Uterus (tissue), 3 donors: ENCODE measurements at regions not wholly inside any gene's neighbourhood (a gene's known extent, or its start where the extent isn't known, plus 50 kb on each side); places are given as distances from the start of the nearest gene placed in this dataset.

ENCODE experiments used
- DNase-seq, 2 donors: peaks; one replicate each; pipeline ENCODE4 v3.0.0-alpha.2; 2019 to 2020
- H3K27ac ChIP-seq, 2 donors: fragments of 200-600 bp; sonication (generic); 1 replicate in 1 of 2; 2 replicates in 1 of 2; pipeline ENCODE4 v1.5.1; 2016 to 2018
- H3K27me3 ChIP-seq, 2 donors: fragments of 200-600 bp; sonication (generic); one replicate each; pipeline ENCODE4 v1.5.1; 2018 to 2019; ENCODE audit warnings: control low read depth in 1 of 2
- H3K36me3 ChIP-seq, 2 donors: fragments of 200-600 bp; sonication (generic); one replicate each; pipeline ENCODE4 v1.5.1; 2019; ENCODE audit warnings: control low read depth in 1 of 2
- H3K4me1 ChIP-seq, 2 donors: fragments of 200-600 bp; sonication (generic); one replicate each; pipeline ENCODE4 v1.5.1; 2018 to 2019; ENCODE audit warnings: control low read depth in 1 of 2
- H3K4me3 ChIP-seq, 2 donors: fragments of 200-600 bp; sonication (generic); 1 replicate in 1 of 2; 2 replicates in 1 of 2; pipeline ENCODE4 v1.5.1; 2018 to 2019; ENCODE audit warnings: mild to moderate bottlenecking in 1 of 2
- H3K9me3 ChIP-seq, 2 donors: fragments of 200-600 bp; sonication (generic); one replicate each; pipeline ENCODE4 v1.5.1; 2019; ENCODE audit warnings: control low read depth in 1 of 2
- POLR2A ChIP-seq, 2 donors: fragments of 450-650 bp; IDR thresholded peaks; one replicate each; pipeline ENCODE4 v1.6.1; 2016; ENCODE audit warnings: antibody characterized with exemption in 2 of 2, mild to moderate bottlenecking in 1 of 2, moderate library complexity in 1 of 2
- intact Hi-C: fragments of 100-400 bp; cut with DNase I; formaldehyde crosslinking; loops from one replicate; pipeline ENCODE4 v1.15.1; 2023; ENCODE audit warnings: low total_unique reads
- TF ChIP-seq, protein P1 (sequence below), 4 experiments: fragments of 200-600 bp in 2 of 4; fragments of 450-650 bp in 2 of 4; sonication (generic) in 2 of 4; IDR thresholded peaks; one replicate each; pipeline ENCODE4 v1.5.1; 2016 to 2019; ENCODE audit warnings: antibody characterized with exemption in 4 of 4, mild to moderate bottlenecking in 2 of 4, moderate library complexity in 1 of 4
- donor health status: DM: yes; HTN: yes; CAD: no.

- no peak for DNase-seq
- Histone ChIP-seq H3K4me3 (no peak overlapping the region), H3K4me1 (no peaks in the 10 kb centered on the region), H3K36me3 (no peaks in the 10 kb centered on the region), H3K27ac (no peak overlapping the region), H3K27me3 (no peaks in the 10 kb centered on the region), H3K9me3 (no peaks in the 10 kb centered on the region)
- TF ChIP-seq, protein P1, sequence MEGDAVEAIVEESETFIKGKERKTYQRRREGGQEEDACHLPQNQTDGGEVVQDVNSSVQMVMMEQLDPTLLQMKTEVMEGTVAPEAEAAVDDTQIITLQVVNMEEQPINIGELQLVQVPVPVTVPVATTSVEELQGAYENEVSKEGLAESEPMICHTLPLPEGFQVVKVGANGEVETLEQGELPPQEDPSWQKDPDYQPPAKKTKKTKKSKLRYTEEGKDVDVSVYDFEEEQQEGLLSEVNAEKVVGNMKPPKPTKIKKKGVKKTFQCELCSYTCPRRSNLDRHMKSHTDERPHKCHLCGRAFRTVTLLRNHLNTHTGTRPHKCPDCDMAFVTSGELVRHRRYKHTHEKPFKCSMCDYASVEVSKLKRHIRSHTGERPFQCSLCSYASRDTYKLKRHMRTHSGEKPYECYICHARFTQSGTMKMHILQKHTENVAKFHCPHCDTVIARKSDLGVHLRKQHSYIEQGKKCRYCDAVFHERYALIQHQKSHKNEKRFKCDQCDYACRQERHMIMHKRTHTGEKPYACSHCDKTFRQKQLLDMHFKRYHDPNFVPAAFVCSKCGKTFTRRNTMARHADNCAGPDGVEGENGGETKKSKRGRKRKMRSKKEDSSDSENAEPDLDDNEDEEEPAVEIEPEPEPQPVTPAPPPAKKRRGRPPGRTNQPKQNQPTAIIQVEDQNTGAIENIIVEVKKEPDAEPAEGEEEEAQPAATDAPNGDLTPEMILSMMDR (IDR thresholded peaks at IDR 0.05), result no peak
- TF ChIP-seq POLR2A (IDR thresholded peaks at IDR 0.05), result no peak
- intact Hi-C loops, result no loop called here
Observed at GRCh38 chr2:163066085-163066484, 227.5 kb upstream of the KCNH7 start.

- H3K36me3 ChIP-seq, result no peaks in the 10 kb centered on the region
- TF ChIP-seq, protein P1 (IDR thresholded peaks at IDR 0.05), result no peak
- TF ChIP-seq POLR2A (IDR thresholded peaks at IDR 0.05), result no peak
- H3K4me3 ChIP-seq, result no peak overlapping the region
- no peaks in the 10 kb centered on the region for H3K9me3 ChIP-seq
- no peaks in the 10 kb centered on the region for H3K4me1 ChIP-seq
- intact Hi-C loops, result no loop called here
- no peaks in the 10 kb centered on the region for H3K27me3 ChIP-seq
- DNase-seq, result no peak
- no peak overlapping the region for H3K27ac ChIP-seq
Observed at GRCh38 chr2:163062524-163062923, 224.0 kb upstream of the KCNH7 start.

- no peak for DNase-seq
- TF ChIP-seq, protein P1 (IDR thresholded peaks at IDR 0.05), result no peak
- no peak for TF ChIP-seq POLR2A (IDR thresholded peaks at IDR 0.05)
- no peak overlapping the region for H3K27ac ChIP-seq
- no peaks in the 10 kb centered on the region for H3K9me3 ChIP-seq
- no peaks in the 10 kb centered on the region for H3K27me3 ChIP-seq
- intact Hi-C loops, result no loop called here
- no peaks in the 10 kb centered on the region for H3K36me3 ChIP-seq
- no peaks in the 10 kb centered on the region for H3K4me1 ChIP-seq
- no peak overlapping the region for H3K4me3 ChIP-seq
Observed at GRCh38 chr2:163046615-163047014, 208.0 kb upstream of the KCNH7 start.

DNA sequence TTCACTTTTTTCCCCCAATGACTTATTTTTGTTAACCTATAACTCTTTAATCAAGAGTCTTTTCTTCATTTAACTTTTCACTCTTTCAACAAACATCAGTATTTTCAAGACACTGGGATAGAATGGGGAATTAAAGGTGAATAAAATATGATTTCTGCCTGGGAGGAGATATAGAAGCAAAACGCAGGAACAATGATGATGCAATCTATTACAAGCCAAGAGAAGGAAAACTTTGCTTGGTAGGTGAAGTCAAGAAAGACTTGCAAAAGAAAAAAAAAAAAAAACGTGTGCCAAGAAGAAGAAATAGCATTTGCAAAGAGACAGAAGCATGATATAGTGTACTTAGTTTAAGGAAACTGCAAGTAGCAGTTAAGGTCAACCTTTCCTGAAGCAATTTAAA is 207.3 kb upstream of the KCNH7 start:
- H3K9me3 ChIP-seq, result no peaks in the 10 kb centered on the region
- H3K27me3 ChIP-seq, result no peaks in the 10 kb centered on the region
- no peaks in the 10 kb centered on the region for H3K36me3 ChIP-seq
- DNase-seq, result no peak
- TF ChIP-seq, protein P1 (IDR thresholded peaks at IDR 0.05), result no peak
- no peak for TF ChIP-seq POLR2A (IDR thresholded peaks at IDR 0.05)
- no peak overlapping the region for H3K4me3 ChIP-seq
- intact Hi-C loops, result no loop called here
- no peak overlapping the region for H3K27ac ChIP-seq
- no peaks in the 10 kb centered on the region for H3K4me1 ChIP-seq

- TF ChIP-seq, protein P1 (IDR thresholded peaks at IDR 0.05), result no peak
- TF ChIP-seq POLR2A (IDR thresholded peaks at IDR 0.05), result no peak
- no peak overlapping the region for H3K27ac ChIP-seq
- H3K27me3 ChIP-seq, result no peaks in the 10 kb centered on the region
- no peaks in the 10 kb centered on the region for H3K9me3 ChIP-seq
- no peaks in the 10 kb centered on the region for H3K4me1 ChIP-seq
- no peak overlapping the region for H3K4me3 ChIP-seq
- intact Hi-C loops, result no loop called here
- no peak for DNase-seq
- no peaks in the 10 kb centered on the region for H3K36me3 ChIP-seq
Observed at GRCh38 chr2:163044114-163044513, 205.5 kb upstream of the KCNH7 start.
